Nephron (organoid): ENCODE measurements at regions not wholly inside any gene's neighbourhood (a gene's known extent, or its start where the extent isn't known, plus 50 kb on each side); places are given as distances from the start of the nearest gene placed in this dataset.

Experiments
- H3K27ac Mint-ChIP-seq, 3 experiments: 2 replicates each; pipeline ENCODE4 v1.8.0; 2020; ENCODE audit warnings: mixed read lengths in 3 of 3, mild to moderate bottlenecking in 2 of 3, moderate library complexity in 1 of 3
- H3K27me3 Mint-ChIP-seq: 2 replicates; pipeline ENCODE4 v1.8.0; 2021; ENCODE audit warnings: low read depth, mild to moderate bottlenecking, moderate library complexity, mixed read lengths
- H3K36me3 Mint-ChIP-seq: 2 replicates; pipeline ENCODE4 v1.8.0; 2020; ENCODE audit warnings: low read depth, mixed read lengths
- H3K4me1 Mint-ChIP-seq: 2 replicates; pipeline ENCODE4 v1.8.0; 2020; ENCODE audit warnings: mixed read lengths
- H3K4me3 Mint-ChIP-seq, 3 experiments: 2 replicates each; pipeline ENCODE4 v1.8.0; 2020; ENCODE audit warnings: mild to moderate bottlenecking in 3 of 3, mixed read lengths in 3 of 3, moderate library complexity in 2 of 3
- H3K9me3 Mint-ChIP-seq: 2 replicates; pipeline ENCODE4 v1.8.0; 2020; ENCODE audit warnings: mixed read lengths
- CTCF ChIP-seq, 3 experiments: fragments of 200-600 bp; sonication (generic); IDR thresholded peaks; one replicate each; pipeline ENCODE4 v1.5.0; 2021; ENCODE audit warnings: antibody characterized with exemption in 3 of 3; ENCODE audit not compliant: unreplicated experiment in 3 of 3

GRCh38 chr9:73980754-73981153 is 516.4 kb upstream of the RORB start:
- TF ChIP-seq CTCF (IDR thresholded peaks at IDR 0.05; ENCODE audit: unreplicated experiment in 3 of 3), result no peak
- Mint-ChIP-seq H3K36me3 (no peaks in the 10 kb centered on the region), H3K4me3 (no peak overlapping the region), H3K27ac (no peak overlapping the region), H3K9me3 (peaks cover 1% of the 10 kb centered on the region), H3K27me3 (no peaks in the 10 kb centered on the region), H3K4me1 (no peaks in the 10 kb centered on the region)

GRCh38 chr9:73981405-73981804 is 515.7 kb upstream of the RORB start:
- Mint-ChIP-seq H3K27me3 (no peaks in the 10 kb centered on the region), H3K36me3 (no peaks in the 10 kb centered on the region), H3K4me1 (no peaks in the 10 kb centered on the region), H3K27ac (no peak overlapping the region), H3K4me3 (no peak overlapping the region), H3K9me3 (peaks cover 4% of the 10 kb centered on the region)
- no peak for TF ChIP-seq CTCF (IDR thresholded peaks at IDR 0.05; ENCODE audit: unreplicated experiment in 3 of 3)

- Mint-ChIP-seq H3K27me3 (no peaks in the 10 kb centered on the region), H3K4me1 (no peaks in the 10 kb centered on the region), H3K27ac (no peak overlapping the region), H3K9me3 (no peaks in the 10 kb centered on the region), H3K4me3 (no peak overlapping the region), H3K36me3 (no peaks in the 10 kb centered on the region)
- no peak for TF ChIP-seq CTCF (IDR thresholded peaks at IDR 0.05; ENCODE audit: unreplicated experiment in 3 of 3)
These were observed 501.3 kb upstream of the RORB start for GRCh38 chr9:73995836-73996235.

GRCh38 chr9:73996844-73997243 is 500.3 kb upstream of the RORB start:
- no peak for TF ChIP-seq CTCF (IDR thresholded peaks at IDR 0.05; ENCODE audit: unreplicated experiment in 3 of 3)
- H3K27me3 Mint-ChIP-seq, result no peaks in the 10 kb centered on the region
- H3K4me1 Mint-ChIP-seq, result no peaks in the 10 kb centered on the region
- H3K27ac Mint-ChIP-seq, result no peak overlapping the region
- no peaks in the 10 kb centered on the region for H3K9me3 Mint-ChIP-seq
- H3K36me3 Mint-ChIP-seq, result no peaks in the 10 kb centered on the region
- no peak overlapping the region for H3K4me3 Mint-ChIP-seq

GRCh38 chr9:74001382-74001781 is 495.8 kb upstream of the RORB start:
- Mint-ChIP-seq H3K4me3 (no peak overlapping the region), H3K9me3 (no peaks in the 10 kb centered on the region), H3K36me3 (no peaks in the 10 kb centered on the region), H3K27me3 (no peaks in the 10 kb centered on the region), H3K27ac (no peak overlapping the region), H3K4me1 (no peaks in the 10 kb centered on the region)
- no peak for TF ChIP-seq CTCF (IDR thresholded peaks at IDR 0.05; ENCODE audit: unreplicated experiment in 3 of 3)

- Mint-ChIP-seq H3K4me1 (no peaks in the 10 kb centered on the region), H3K27me3 (no peaks in the 10 kb centered on the region), H3K9me3 (no peaks in the 10 kb centered on the region), H3K27ac (no peak overlapping the region), H3K36me3 (no peaks in the 10 kb centered on the region), H3K4me3 (no peak overlapping the region)
- TF ChIP-seq CTCF (IDR thresholded peaks at IDR 0.05; ENCODE audit: unreplicated experiment in 3 of 3), result peak in 1 of 3 experiments; percentile 18
These were observed 490.2 kb upstream of the RORB start for GRCh38 chr9:74006935-74007334.
